GM12878 (cell line): ENCODE measurements at regions not wholly inside any gene's neighbourhood (a gene's known extent, or its start where the extent isn't known, plus 50 kb on each side); places are given as distances from the start of the nearest gene placed in this dataset.

Experiments
- ATAC-seq: fragments of 200-7000 bp; cut with Tn5 transposase; 3 replicates; pipeline ENCODE4 v1.9.1; 2020; ENCODE audit warnings: mild to moderate bottlenecking, moderate library complexity
- BruUV-seq: library from RNA; stranded (reverse); fragments of 400-500 nt; replicated peaks from 2 replicates; lab custom pipeline; 2021; lab: Mats Ljungman, UMichigan
- CTCF ChIA-PET: fragments of 300-600 bp; sonication (Branson Sonifier 250); formaldehyde crosslinking; extraction: SDS; loops from one replicate; lab custom pipeline; 2021; ENCODE audit warnings: inconsistent platforms; lab: Yijun Ruan, JAX
- POLR2A ChIA-PET: fragments of 350-600 bp; formaldehyde crosslinking; extraction: SDS; loops from one replicate; lab custom pipeline; 2021; ENCODE audit warnings: inconsistent platforms; lab: Charles Lee
- RAD21 ChIA-PET: fragments of 300-600 bp; sonication (Branson Sonifier 250); formaldehyde crosslinking; loops from one replicate; lab custom pipeline; 2023; ENCODE audit warnings: antibody characterized with exemption; ENCODE audit not compliant: unreplicated experiment; lab: Charles Lee
- SMC1A ChIA-PET: fragments of 300-600 bp; sonication (Branson Sonifier 250); formaldehyde crosslinking; loops from one replicate; lab custom pipeline; 2023; ENCODE audit not compliant: unreplicated experiment, uncharacterized antibody; lab: Charles Lee
- DNase-seq: peaks from one replicate; pipeline ENCODE4 v3.0.0-alpha.2; 2011; ENCODE audit warnings: low read depth, low spot score
- FAIRE-seq: peaks from 3 replicates; lab custom pipeline; 2011; peaks lifted over from hg19 to GRCh38; lab: Jason Lieb, UNC
- H2AFZ ChIP-seq: 2 replicates; pipeline ENCODE4 v1.6.0; 2011; ENCODE audit warnings: low read depth, low read length, control low read depth; ENCODE audit not compliant: control insufficient read depth
- H3K27ac ChIP-seq: 2 replicates; pipeline ENCODE4 v1.5.1; 2011; ENCODE audit warnings: control low read depth; ENCODE audit not compliant: control insufficient read depth, insufficient read depth
- H3K27me3 ChIP-seq, 2 experiments: replicated peaks in 1 of 2; 2 replicates each; pipeline versions ENCODE4 v1.6.0 to v1.6.1; 2011; ENCODE audit warnings: low read length in 1 of 2; ENCODE audit not compliant: control insufficient read depth in 2 of 2, insufficient read depth in 2 of 2
- H3K36me3 ChIP-seq, 2 experiments: 2 replicates each; pipeline ENCODE4 v1.5.1; 2011; ENCODE audit warnings: low read length in 1 of 2; ENCODE audit not compliant: control insufficient read depth in 2 of 2, insufficient read depth in 2 of 2
- H3K4me1 ChIP-seq: 2 replicates; pipeline ENCODE4 v1.6.1; 2011; ENCODE audit warnings: mild to moderate bottlenecking, low read length, moderate library complexity, mixed read lengths; ENCODE audit not compliant: control insufficient read depth, insufficient read depth
- H3K4me2 ChIP-seq: 2 replicates; pipeline ENCODE4 v1.6.0; 2011; ENCODE audit warnings: control low read depth; ENCODE audit not compliant: control insufficient read depth, insufficient read depth
- H3K4me3 ChIP-seq: fragments of 200-600 bp; sonication (generic); 2 replicates; pipeline ENCODE4 v1.5.1; 2016
- H3K79me2 ChIP-seq: 2 replicates; pipeline ENCODE4 v1.6.0; 2011; ENCODE audit warnings: low read length; ENCODE audit not compliant: control insufficient read depth, insufficient read depth
- H3K9ac ChIP-seq: 2 replicates; pipeline ENCODE4 v1.8.0; 2011; ENCODE audit warnings: low read length, control low read depth, mixed read lengths; ENCODE audit not compliant: control insufficient read depth, insufficient read depth
- H3K9me3 ChIP-seq: replicated peaks from 3 replicates; pipeline ENCODE4 v1.5.1; 2011; ENCODE audit warnings: mild to moderate bottlenecking, low read length; ENCODE audit not compliant: control insufficient read depth, insufficient read depth
- H4K20me1 ChIP-seq: 2 replicates; pipeline ENCODE4 v1.6.0; 2011; ENCODE audit not compliant: control insufficient read depth, insufficient read depth
- CEBPZ ChIP-seq: fragments of 150-350 bp; IDR thresholded peaks from 2 replicates; pipeline ENCODE4 v1.6.1; 2016; ENCODE audit warnings: low read depth, low read length
- ELK1 ChIP-seq: IDR thresholded peaks from 2 replicates; pipeline ENCODE4 v1.6.1; 2012; ENCODE audit warnings: low read depth, low read length, improper control_type of control experiment
- GATAD2B ChIP-seq: fragments of 450-650 bp; conservative IDR thresholded peaks from 2 replicates; pipeline ENCODE4 v1.6.1; 2017; ENCODE audit warnings: low read depth, mild to moderate bottlenecking, moderate library complexity
- IKZF1 ChIP-seq: fragments of 450-650 bp; conservative IDR thresholded peaks from 2 replicates; pipeline ENCODE4 v1.6.1; 2017; ENCODE audit warnings: antibody characterized with exemption, mild to moderate bottlenecking
- IRF4 ChIP-seq: IDR thresholded peaks from 2 replicates; pipeline ENCODE4 v1.6.1; 2011; ENCODE audit warnings: low read depth, low read length
- KDM1A ChIP-seq: fragments of 200-600 bp; sonication (generic); IDR thresholded peaks from 2 replicates; pipeline ENCODE4 v1.6.1; 2016; ENCODE audit warnings: borderline replicate concordance
- MTA2 ChIP-seq: fragments of 450-650 bp; IDR thresholded peaks from 2 replicates; pipeline ENCODE4 v1.6.1; 2016; ENCODE audit warnings: low read depth, mild to moderate bottlenecking, moderate library complexity
- MTA3 ChIP-seq: IDR thresholded peaks from 2 replicates; pipeline ENCODE4 v1.6.1; 2012; ENCODE audit warnings: low read length, inconsistent platforms, borderline replicate concordance
- NKRF ChIP-seq: fragments of 450-650 bp; conservative IDR thresholded peaks from 2 replicates; pipeline ENCODE4 v1.6.1; 2017; ENCODE audit warnings: mild to moderate bottlenecking, moderate library complexity
- POLR2AphosphoS2 ChIP-seq: IDR thresholded peaks from 2 replicates; pipeline ENCODE4 v1.6.1; 2011; ENCODE audit warnings: low read depth, mild to moderate bottlenecking, low read length, improper control_type of control experiment, moderate library complexity
- REST ChIP-seq: IDR thresholded peaks from 2 replicates; pipeline ENCODE4 v1.6.1; 2012; ENCODE audit warnings: mild to moderate bottlenecking, low read depth, low read length
- TARDBP ChIP-seq: IDR thresholded peaks from 2 replicates; pipeline ENCODE4 v1.6.1; 2016; ENCODE audit warnings: borderline replicate concordance
- WGBS: methylation state at CpG from one replicate; pipeline ENCODE4 v1.1.6; 2016; ENCODE audit warnings: low lambda C conversion rate; ENCODE audit not compliant: insufficient replicate concordance, insufficient coverage; ENCODE audit errors: missing lambda C conversion rate; 5-methylcytosine and 5-hydroxymethylcytosine counted together
- in situ Hi-C: fragments of 300-500 bp; cut with MboI; formaldehyde crosslinking; loops from 9 replicates; pipeline ENCODE4 v1.14.3; 2018; ENCODE audit warnings: mixed read lengths
- intact Hi-C: fragments of 100-400 bp; cut with micrococcal nuclease; formaldehyde crosslinking; loops from one replicate; pipeline ENCODE4 v1.14.2; 2022; ENCODE audit not compliant: unreplicated experiment

GRCh38 chr2:64250063-64250462, 105.8 kb upstream of the PELI1 start (continued):
- TF ChIP-seq MTA2 (no peak), POLR2AphosphoS2 (no peak), GATAD2B (no peak), CEBPZ (no peak), MTA3 (no peak), TARDBP (no peak)
- TF ChIP-seq, all 136 proteins: peak for 0

- Histone ChIP-seq H3K4me1 (no peaks in the 10 kb centered on the region), H3K36me3 (no peaks in the 10 kb centered on the region), H3K4me3 (no peak overlapping the region), H2AFZ (no peak overlapping the region), H4K20me1 (no peaks in the 10 kb centered on the region), H3K4me2 (no peak overlapping the region), H3K79me2 (no peaks in the 10 kb centered on the region), H3K27me3 (no peaks in the 10 kb centered on the region), H3K27ac (no peak overlapping the region), H3K9me3 (no peaks in the 10 kb centered on the region), H3K9ac (no peak overlapping the region)
- in situ Hi-C loops (no loop called here), intact Hi-C loops (no loop called here)
- ATAC-seq (no peak), DNase-seq (no peak), FAIRE-seq (no peak)
- ChIA-PET SMC1A (interaction anchor here (0.6 to 1.8 kb wide), 7 partner anchors 10 to 165 kb away, joined by 3 to 8 read pairs (median 4); no protein-coding TSS in a partner anchor), CTCF (interaction anchor here (0.9 to 1.5 kb wide), 3 partner anchors 10 to 80 kb away, joined by 3 to 5 read pairs (median 3); no protein-coding TSS in a partner anchor), POLR2A (no interaction called here), RAD21 (no interaction called here)
- WGBS: 72% methylated on average over 7 of the region's 7 CpGs
- no peak for TF ChIP-seq IRF4
- no peak for TF ChIP-seq ELK1
- no peak for TF ChIP-seq REST
- no peak for TF ChIP-seq NKRF
- no peak for TF ChIP-seq KDM1A
- no peak for TF ChIP-seq IKZF1
- BruUV-seq: no TSS peak
Observed at GRCh38 chr2:64250751-64251423, 106.7 kb upstream of the PELI1 start.
